OCI-LY3 (cell line): ENCODE measurements at regions not wholly inside any gene's neighbourhood (a gene's known extent, or its start where the extent isn't known, plus 50 kb on each side); places are given as distances from the start of the nearest gene placed in this dataset.

Experiments used
- EZH2phosphoT487 ChIP-seq: fragments of 200-600 bp; shearing (Covaris generic); IDR thresholded peaks from 2 replicates; pipeline ENCODE4 v1.6.1; 2018; ENCODE audit warnings: antibody characterized with exemption, mixed run types, low read depth
- TF ChIP-seq, protein P1 (sequence below): fragments of 200-600, 300-600 bp; sonication (generic); IDR thresholded peaks from 2 replicates; pipeline ENCODE4 v1.5.1; 2014; ENCODE audit warnings: antibody characterized with exemption, low read length, low read depth

DNA sequence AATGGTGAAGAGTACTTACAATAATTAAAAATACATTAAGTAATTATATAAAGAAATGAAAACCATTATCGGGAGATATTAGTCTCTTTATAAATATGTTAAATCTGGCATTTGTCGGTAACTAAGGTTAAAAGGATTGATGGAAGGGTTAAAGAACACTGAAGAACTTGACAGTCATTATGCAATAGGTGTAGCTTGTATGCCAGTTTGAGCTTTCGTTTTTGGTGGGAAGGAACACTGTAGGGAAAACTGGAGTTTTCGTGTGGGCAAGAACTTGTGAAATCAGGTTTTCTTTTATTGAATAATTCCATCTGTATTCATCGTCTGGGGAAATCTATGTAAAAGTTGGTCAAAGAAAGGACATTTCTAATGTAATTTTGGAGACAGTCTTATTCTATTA is 142.3 kb downstream of the DMRTA1 start:
- TF ChIP-seq, protein P1, sequence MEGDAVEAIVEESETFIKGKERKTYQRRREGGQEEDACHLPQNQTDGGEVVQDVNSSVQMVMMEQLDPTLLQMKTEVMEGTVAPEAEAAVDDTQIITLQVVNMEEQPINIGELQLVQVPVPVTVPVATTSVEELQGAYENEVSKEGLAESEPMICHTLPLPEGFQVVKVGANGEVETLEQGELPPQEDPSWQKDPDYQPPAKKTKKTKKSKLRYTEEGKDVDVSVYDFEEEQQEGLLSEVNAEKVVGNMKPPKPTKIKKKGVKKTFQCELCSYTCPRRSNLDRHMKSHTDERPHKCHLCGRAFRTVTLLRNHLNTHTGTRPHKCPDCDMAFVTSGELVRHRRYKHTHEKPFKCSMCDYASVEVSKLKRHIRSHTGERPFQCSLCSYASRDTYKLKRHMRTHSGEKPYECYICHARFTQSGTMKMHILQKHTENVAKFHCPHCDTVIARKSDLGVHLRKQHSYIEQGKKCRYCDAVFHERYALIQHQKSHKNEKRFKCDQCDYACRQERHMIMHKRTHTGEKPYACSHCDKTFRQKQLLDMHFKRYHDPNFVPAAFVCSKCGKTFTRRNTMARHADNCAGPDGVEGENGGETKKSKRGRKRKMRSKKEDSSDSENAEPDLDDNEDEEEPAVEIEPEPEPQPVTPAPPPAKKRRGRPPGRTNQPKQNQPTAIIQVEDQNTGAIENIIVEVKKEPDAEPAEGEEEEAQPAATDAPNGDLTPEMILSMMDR: no peak
- no peak for TF ChIP-seq EZH2phosphoT487
